ENCODE measurements at regions not wholly inside any gene's neighbourhood (a gene's known extent, or its start where the extent isn't known, plus 50 kb on each side); places are given as distances from the start of the nearest gene placed in this dataset.

GRCh38 chr13:27854606-27855005 lies 62.3 kb downstream of the GSX1 start:
- Histone ChIP-seq H3K4me3 (no peak overlapping the region), H3K27me3 (peaks cover 66% of the 10 kb centered on the region), H3K4me1 (ENCODE audit: low read depth) (no peaks in the 10 kb centered on the region), H3K36me3 (no peaks in the 10 kb centered on the region), H3K27ac (no peak overlapping the region), H3K9me3 (ENCODE audit: low read depth) (no peaks in the 10 kb centered on the region)
- no peak for DNase-seq (ENCODE audit: low read depth in 1 of 2, low spot score in 1 of 2)
- no peak for TF ChIP-seq CTCF (IDR thresholded peaks at IDR 0.05; ENCODE audit: low read depth, low read length)

- H3K27me3 ChIP-seq = peaks cover 66% of the 10 kb centered on the region
Observed at GRCh38 chr13:27855381-27855780, 63.1 kb downstream of the GSX1 start.

GRCh38 chr13:27857282-27857681 lies 62.5 kb upstream of the PDX1 start:
- no peaks in the 10 kb centered on the region for H3K36me3 ChIP-seq
- H3K27me3 ChIP-seq = peaks cover 48% of the 10 kb centered on the region
- DNase-seq (ENCODE audit: low read depth in 1 of 2, low spot score in 1 of 2) = no peak
- H3K4me1 ChIP-seq (ENCODE audit: low read depth) = no peaks in the 10 kb centered on the region
- no peaks in the 10 kb centered on the region for H3K9me3 ChIP-seq (ENCODE audit: low read depth)
- no peak for TF ChIP-seq CTCF (IDR thresholded peaks at IDR 0.05; ENCODE audit: low read depth, low read length)
- no peak overlapping the region for H3K27ac ChIP-seq
- H3K4me3 ChIP-seq = no peak overlapping the region

More at GRCh38 chr13:27855381-27855780, 63.1 kb downstream of the GSX1 start:
- DNase-seq (ENCODE audit: low read depth in 1 of 2, low spot score in 1 of 2) = no peak
- Histone ChIP-seq H3K36me3 (no peaks in the 10 kb centered on the region), H3K27ac (no peak overlapping the region), H3K4me3 (no peak overlapping the region), H3K4me1 (ENCODE audit: low read depth) (no peaks in the 10 kb centered on the region), H3K9me3 (ENCODE audit: low read depth) (no peaks in the 10 kb centered on the region)
- no peak for TF ChIP-seq CTCF (IDR thresholded peaks at IDR 0.05; ENCODE audit: low read depth, low read length)

DNA sequence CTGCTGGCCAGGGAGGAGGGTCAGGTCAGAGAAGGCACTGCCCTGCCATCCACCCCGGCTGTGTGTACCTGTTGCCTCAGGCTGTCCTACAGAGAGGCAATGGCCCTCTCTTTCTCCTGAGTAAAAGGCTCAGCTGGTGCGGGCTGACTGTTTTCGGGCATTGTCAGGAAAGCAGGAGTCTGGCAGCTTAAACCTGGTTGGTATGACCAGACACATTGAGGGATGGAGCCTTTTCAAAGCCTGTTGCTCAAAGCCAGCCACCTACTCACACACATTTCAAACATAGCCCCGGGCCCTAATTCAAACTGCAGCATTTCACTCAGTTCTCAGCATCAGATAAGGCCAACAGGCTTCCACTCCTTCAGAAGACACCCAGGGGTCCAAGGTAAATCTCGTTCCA lies 61.8 kb upstream of the PDX1 start:
- H3K27ac ChIP-seq = no peak overlapping the region
- no peak for TF ChIP-seq CTCF (IDR thresholded peaks at IDR 0.05; ENCODE audit: low read depth, low read length)
- H3K27me3 ChIP-seq = peaks cover 40% of the 10 kb centered on the region
- no peaks in the 10 kb centered on the region for H3K9me3 ChIP-seq (ENCODE audit: low read depth)
- no peaks in the 10 kb centered on the region for H3K4me1 ChIP-seq (ENCODE audit: low read depth)
- no peaks in the 10 kb centered on the region for H3K36me3 ChIP-seq
- no peak overlapping the region for H3K4me3 ChIP-seq
- DNase-seq (ENCODE audit: low read depth in 1 of 2, low spot score in 1 of 2) = no peak

DNA sequence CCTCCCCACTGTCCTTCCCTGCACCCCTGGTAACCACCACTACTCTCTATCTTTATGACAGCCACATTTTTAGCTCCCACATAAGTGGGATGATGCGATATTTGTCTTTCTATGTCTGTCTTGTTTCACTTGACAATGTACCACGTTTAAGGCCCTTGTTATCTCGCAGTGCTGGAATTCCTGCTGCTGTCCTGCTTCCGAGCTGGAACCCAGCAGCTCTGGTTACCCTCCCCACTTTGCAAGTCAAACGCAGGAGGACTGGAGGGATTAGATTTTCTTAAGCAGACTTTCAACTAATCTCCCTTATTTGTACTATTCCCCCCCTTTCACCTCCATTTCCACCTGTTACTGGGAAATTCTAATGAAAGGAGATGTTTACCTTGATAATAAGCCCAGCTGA lies 59.1 kb upstream of the PDX1 start:
- no peak overlapping the region for H3K27ac ChIP-seq
- DNase-seq (ENCODE audit: low read depth in 1 of 2, low spot score in 1 of 2) = peak in 1 of 2 donors; percentile 35

More for the DNA sequence above, 59.1 kb upstream of the PDX1 start:
- H3K36me3 ChIP-seq = no peaks in the 10 kb centered on the region
- no peaks in the 10 kb centered on the region for H3K4me1 ChIP-seq (ENCODE audit: low read depth)
- no peaks in the 10 kb centered on the region for H3K9me3 ChIP-seq (ENCODE audit: low read depth)
- no peak overlapping the region for H3K4me3 ChIP-seq
- no peak for TF ChIP-seq CTCF (IDR thresholded peaks at IDR 0.05; ENCODE audit: low read depth, low read length)
- H3K27me3 ChIP-seq = peaks cover 29% of the 10 kb centered on the region

All from cardiac muscle cell (in vitro differentiated cells and primary cell).